HG03108 (cell line): ENCODE measurements at regions not wholly inside any gene's neighbourhood (a gene's known extent, or its start where the extent isn't known, plus 50 kb on each side); places are given as distances from the start of the nearest gene placed in this dataset.

Experiments
- ATAC-seq: cut with Tn5 transposase; IDR thresholded peaks from one replicate; pipeline ENCODE4 v1.9.1; 2021; ENCODE audit warnings: moderate library complexity; ENCODE audit not compliant: unreplicated experiment

DNA sequence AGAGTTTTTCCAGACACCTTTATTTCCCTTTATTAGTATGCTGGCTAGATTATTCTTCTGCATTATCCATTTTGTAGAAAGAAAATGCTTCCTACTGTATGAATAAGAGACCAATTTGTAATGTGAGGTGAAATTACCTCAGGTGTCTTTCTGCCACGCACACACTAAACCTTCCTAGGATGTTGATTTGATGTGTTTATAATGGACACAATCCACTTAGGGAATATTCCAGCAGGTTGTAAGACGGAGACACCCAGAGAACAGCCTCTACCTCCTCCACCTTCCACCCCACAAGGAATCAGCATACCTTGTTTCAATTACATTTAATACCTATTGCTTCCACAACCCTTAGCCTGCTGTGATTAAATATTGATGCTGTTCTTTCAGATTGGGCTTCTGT, 379.1 kb upstream of the KIRREL3 start:
- no peak for ATAC-seq

DNA sequence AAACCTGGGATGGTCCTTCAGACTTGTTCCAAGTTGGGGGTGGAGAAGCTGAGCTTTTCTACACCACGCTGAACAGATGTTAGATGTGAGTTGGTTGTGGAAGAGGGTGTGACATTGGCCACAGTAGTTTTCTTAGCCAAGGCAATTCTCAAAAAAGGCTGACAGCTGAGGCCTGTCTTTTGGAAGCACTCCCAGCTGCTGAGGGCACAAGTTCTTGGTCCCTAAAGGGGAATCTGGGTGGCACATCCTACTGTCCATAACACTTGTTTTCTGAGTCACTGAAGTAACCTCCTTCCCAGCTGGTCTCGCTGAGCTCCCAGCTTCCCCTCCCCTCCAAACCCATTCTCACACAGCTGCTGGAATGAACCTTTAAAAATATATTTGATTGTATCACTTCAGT, 375.7 kb upstream of the KIRREL3 start:
- no peak for ATAC-seq

DNA sequence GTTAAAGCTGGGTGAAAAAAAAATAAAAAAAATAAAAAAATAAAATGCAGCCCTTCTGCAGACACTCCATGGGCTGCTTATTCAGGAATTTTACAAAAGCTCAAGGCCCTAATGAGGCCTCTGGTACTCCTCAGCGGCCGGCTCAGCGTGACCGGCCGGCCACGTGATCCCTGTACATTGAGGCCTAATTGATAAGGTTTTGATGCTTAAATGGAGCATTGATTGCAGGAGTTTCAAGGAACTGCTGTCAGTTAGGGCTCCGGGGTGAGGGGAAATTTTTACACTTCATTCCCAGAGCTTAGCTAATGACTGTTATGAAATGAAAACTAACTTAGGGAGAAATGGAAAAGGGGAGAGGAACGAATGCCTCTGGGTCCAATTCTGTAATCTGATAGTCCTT, 368.8 kb upstream of the KIRREL3 start:
- ATAC-seq: no peak

DNA sequence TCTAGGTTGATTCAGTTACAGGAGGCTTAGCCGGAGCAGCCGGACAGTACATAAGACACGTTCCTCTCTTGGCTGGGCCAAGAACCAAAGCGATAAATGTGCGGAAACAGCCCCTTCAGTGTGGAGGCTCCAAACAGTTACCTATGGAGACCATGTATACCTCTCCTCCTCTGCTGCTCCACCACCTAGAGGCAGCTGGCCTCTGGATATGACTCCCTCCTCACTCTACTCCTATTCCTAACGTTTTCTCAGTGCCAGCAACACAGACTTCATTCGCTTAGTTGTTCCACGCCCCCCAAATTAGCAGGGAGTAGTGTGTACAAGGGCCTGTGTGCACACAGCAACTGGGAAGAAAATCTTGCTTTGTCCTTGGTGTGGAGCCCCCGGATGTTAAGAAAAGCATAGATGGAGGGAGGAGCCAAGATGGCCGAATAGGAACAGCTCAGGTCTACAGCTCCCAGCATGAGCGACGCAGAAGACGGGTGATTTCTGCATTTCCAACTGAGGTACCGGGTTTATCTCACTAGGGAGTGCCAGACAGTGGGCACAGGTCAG, 362.3 kb upstream of the KIRREL3 start:
- no peak for ATAC-seq

DNA sequence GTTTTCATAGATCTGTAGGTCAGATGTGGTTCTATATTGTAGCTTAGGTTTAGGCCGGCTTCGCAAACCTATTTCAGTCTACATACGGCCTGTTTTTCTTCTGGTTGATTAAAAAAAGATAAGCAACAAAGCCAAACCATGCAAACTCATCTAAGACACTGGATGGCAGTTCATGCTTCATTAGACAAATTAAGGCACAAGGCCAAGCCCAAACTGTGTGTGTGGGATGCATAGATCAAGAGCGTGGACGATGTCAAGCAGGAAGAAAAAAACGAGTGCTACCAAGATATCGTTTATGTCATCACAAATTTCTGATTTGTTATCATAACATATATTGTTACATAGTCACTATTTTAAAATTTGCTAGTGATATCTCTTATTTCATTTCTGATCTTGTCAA, 357.6 kb upstream of the KIRREL3 start:
- ATAC-seq: no peak

DNA sequence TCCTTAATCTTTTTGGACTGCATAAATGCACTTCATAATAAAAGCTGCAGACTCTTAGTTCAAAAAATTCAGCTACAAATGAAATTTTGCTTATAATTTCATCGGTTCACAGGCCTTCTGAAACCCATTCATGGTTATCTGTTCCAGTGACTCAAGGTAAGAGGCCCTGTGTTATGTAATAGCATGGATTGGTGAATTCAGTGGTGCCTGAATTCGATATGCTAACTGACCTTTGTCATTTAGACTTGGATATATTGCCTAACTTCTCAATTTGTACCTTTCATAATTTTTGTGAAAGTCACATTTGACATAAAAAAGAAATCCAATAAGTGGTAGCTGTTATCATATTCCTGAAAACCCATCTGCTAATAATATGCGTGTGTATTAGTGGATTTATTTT, 349.9 kb upstream of the KIRREL3 start:
- no peak for ATAC-seq

DNA sequence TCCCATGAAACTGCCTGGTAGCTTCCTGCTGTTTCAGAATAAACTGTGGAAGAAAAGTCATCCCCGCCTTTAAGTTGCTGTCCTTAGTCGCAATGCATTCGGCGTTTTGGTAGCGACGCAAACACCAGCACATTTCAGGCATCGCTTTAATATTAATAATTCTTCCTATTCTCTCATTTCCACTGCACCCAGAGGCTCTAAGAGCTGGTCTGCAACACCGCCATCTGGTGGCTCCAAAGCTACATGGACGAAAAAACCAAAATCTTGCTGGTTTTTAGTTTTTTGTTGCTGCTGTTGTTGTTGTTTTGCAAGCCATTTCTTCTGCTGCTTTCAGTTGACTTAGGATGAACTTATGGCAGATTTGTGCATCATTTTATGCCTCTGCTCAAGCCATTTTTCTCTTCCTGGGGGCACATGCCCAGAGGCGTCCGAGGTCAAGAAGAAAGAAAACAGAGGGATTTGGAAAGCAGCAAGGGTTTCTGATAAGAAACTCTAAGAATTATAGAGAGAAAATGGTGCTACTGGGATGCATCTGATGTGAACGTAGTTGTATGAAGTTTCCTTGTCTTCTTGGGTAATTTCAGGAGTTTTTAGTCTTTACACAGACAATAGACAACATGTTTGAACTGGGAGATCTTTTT, 345.4 kb upstream of the KIRREL3 start:
- no peak for ATAC-seq

DNA sequence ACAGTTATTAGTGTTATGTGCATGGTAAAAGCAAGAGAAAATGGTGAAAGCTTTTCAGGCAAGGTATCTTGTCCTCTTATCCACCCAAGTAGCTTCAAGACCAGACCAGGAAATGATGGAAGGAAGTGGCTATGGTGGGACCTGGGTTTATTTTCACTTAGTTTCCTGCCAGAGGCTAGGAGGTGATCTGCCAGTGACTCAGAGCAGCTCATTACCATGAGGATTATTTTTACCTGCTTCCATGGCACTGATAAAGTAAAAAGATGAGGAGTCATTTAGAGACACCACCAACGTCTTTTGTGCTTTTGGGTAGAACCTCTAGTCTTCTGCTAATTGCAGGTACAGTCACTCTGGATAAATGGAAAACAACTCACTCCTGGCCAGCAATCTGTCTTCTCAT, 339.9 kb upstream of the KIRREL3 start:
- no peak for ATAC-seq

DNA sequence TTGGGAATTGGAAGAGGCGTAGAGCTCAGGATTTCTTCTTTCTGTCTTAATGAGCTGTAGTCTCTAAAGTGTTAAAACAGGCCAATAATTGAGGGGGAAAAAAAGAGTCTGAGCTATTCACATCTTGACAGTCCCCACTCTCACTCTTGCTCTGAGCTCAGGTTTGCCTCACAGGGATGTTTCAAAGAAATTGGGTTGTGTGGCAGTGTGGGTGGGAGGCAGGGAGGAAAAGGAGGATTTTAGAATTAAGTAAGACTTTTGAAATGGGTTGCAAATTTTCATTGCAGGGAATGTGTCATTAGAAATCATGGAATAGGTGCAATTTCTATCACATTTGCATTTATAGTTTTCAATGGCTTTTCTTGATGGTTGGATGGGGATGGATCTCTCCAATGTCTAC, 338.8 kb upstream of the KIRREL3 start:
- no peak for ATAC-seq

DNA sequence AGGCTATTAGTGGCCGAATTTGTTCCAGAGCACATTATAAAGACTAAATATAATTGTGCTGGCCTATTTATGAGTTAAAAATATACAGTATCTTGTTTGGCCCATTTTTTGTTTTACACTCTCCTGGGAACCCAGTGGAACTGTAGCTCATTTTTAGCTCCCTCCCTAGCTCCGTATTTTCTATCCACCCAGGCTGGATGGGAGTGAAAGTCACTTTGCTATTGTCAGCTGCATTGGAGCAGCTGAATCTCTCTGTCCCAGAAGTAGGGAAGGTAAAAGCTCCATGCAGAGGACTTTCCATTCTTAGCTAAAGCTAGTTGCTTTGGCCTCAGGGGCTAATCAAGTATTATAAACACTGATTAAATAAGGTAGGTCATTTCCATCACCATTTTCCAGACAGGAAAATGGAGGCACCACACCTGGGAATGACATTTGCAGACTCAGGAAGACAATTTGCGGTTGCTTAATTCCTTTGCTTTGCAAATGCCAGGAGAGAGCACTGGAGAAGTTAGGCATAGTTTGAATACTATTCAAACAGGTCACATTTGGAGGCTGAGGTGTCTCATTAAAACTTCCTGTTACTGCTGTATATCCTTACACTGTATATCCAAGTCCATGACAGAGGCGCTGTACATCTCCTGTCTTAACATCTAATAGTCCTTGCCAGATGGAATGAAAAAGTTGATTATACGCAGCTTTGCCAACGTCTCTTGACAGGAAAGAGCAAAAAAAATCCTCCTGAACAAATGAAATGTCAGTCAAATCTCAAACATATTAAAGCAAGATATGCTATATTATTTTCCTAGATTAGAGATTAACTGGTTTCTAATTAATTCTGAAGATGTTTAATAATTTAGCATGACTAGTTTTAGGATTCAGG, 338.1 kb upstream of the KIRREL3 start:
- no peak for ATAC-seq

DNA sequence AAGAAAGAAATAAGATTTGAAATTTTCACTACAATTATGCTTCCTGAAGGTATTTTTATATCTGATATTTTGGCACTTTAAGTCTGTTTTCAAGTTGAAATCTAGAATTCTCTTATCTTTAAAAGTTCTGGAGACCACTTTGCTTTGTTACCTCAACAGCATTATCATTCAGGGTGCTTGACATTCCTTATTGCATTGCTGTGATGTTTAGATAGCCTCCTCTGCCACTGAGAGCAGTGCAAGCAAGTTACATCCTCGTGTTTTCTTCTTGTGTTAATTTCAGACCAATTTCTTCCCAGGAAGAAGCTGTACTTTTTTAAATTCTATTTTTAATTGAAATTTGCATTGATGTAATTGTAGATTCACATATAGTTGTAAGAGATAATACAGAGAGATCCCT, 333.9 kb upstream of the KIRREL3 start:
- no peak for ATAC-seq

DNA sequence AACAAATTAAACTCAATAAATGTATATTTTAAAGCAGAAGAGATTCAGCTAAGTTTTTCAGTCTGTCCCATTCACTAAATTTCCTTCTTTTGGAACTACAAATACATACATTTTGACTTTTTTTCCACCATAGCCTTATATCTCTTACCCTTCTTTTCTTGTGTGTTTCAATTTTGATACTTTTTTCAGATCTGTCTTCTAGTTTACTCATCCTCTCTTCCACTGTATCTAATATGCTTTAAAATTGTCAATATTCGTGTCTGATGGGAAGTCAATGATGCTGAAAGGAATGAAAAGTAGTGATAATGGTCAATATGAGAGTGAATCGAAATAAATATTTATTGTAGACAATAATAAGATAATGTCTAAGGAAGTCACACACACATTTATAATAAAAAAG, 332.3 kb upstream of the KIRREL3 start:
- ATAC-seq: no peak

DNA sequence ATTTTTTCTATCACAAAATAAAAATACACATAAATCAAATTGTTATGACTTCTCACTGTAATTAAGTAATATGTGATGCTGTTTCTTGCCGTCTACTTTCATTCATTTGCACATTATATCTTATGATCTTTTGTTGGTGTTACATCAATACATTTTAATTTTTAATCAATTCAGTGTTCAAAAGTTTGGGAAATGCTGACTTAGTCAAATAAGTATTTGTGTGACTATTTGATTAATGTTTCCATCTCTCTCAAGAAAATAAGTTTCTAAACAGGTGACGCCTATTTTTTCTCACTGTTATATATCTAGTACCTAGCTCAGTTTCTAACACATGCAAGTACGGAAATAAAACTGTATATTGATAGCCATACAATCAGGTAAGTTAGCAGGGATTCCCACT, 329.5 kb upstream of the KIRREL3 start:
- ATAC-seq: no peak

DNA sequence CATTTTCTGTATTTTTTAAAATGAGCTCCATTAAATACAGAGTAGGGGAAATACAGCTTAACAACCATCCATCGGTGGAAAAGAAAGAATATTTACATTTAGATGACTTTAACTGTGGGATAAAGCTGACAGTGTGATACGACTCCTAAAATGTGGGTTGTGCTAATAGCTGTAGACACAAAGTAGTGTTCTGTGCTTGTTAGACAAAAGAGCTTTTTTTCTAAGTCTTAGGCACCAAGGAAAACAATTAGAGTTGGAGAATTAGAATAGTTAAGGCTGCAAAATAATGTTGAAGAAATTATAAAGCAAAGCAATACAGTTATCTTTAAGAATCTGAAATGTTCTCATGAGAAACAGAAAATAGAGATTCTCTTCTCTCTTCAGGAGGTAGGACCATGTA, 307.7 kb upstream of the KIRREL3 start:
- ATAC-seq: no peak

DNA sequence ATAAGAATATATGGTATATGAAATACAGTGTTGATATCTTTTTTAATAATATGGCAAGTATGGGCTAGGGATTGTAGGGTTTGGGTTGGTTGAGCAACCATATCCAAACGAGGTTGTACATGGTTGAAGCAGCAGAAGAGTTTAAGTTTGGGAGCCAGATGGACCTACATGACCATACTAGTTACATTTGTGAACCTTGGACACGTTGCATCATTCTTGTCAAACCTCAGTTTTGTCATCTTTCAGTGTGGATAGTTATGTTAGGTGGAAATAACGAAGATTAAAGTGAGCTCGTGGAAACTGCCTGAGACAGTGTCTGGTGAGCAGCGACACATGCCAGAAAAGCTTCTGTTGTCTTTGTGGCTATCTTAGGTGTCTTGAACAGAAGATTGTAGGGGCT, 307.1 kb upstream of the KIRREL3 start:
- ATAC-seq: no peak

DNA sequence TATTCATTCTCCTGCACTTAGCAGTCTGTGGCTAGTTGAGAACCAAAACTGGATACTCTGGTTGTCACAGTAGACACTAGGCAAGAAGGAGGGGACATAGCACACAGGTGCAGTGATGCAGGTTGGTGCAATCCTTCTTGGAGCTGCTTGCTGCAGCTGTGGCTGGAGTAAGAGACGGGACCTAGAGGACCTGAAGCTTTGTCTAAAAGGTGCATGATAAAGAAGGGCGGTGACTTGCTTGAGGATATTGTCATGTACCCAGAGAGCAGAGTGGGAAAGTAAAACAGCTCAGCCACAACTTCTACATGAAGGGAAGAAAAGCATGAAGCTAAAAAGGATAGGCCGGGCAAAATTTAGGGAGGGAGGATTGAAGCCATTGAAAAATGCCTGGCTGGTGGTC, 304.1 kb upstream of the KIRREL3 start:
- ATAC-seq: no peak

DNA sequence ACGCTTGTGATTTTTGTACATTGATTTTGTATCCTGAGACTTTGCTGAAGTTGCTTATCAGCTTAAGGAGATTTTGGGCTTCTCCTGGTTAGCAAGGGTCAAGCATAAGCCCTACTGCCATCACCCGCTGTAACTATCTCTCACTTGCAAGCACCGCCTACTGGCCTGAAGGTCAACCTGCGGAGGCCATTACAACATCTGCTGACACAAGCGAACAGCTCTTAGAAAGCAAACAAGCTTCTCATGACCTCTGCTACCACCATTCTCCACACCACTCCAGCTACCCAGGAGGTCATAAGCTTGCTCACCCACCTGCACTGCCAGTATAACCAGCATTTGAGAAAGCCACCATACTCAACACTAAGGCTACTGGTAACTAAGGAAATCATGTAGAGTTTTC, 288.4 kb upstream of the KIRREL3 start:
- no peak for ATAC-seq

DNA sequence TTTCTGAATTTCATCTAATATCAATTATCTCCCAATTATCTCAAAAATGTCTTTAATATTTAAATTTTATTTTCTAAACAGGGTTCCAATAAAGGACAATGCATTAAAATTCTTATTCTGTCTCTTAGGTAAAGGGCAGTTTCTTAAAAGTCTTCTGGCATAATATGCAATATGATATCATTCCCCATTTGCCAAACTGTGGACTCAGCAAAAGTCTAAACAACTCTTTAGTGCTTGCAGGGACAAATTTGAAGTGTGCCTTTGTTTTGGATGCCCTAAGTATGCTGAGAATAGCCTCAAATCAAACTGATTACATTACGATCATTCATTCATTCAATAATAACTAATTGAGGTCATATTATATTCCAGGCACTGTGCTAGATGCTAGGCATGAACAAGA, 281.0 kb upstream of the KIRREL3 start:
- no peak for ATAC-seq

DNA sequence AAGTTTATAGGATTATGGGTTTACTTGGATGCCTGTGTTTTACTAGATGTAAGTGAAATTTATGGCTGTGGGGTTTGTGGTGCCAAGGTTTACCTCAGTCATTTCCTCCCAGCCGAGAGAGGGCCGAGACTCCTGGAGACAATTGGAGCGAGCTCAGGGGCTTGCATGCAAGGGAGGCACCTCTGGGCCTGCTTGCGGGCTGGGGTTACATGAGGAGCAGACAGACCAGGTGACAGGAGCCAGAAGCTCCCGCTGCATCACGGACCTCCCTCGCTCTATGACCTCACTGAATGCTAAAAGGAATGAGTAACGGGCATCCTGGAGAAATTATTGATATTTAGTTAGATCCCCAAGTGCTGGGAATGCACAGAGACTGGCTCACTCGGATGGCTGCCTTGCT, 275.2 kb upstream of the KIRREL3 start:
- ATAC-seq: no peak

DNA sequence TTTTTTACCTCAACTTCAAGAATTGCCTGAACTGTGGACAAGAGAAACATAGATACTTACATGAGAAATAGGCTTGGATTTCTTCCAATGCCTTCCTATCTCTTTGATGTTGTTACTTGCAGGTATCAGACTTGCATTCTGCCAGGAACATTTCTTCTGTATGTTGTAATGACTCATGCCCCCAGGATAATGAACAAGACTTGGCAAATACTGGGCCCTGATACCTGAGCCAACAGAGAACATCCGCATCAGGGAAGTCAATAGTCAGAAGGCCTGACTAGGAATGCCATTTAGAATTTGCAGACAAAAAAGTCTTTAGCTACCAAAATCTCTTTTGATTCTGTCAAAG, 273.7 kb upstream of the KIRREL3 start:
- no peak for ATAC-seq

DNA sequence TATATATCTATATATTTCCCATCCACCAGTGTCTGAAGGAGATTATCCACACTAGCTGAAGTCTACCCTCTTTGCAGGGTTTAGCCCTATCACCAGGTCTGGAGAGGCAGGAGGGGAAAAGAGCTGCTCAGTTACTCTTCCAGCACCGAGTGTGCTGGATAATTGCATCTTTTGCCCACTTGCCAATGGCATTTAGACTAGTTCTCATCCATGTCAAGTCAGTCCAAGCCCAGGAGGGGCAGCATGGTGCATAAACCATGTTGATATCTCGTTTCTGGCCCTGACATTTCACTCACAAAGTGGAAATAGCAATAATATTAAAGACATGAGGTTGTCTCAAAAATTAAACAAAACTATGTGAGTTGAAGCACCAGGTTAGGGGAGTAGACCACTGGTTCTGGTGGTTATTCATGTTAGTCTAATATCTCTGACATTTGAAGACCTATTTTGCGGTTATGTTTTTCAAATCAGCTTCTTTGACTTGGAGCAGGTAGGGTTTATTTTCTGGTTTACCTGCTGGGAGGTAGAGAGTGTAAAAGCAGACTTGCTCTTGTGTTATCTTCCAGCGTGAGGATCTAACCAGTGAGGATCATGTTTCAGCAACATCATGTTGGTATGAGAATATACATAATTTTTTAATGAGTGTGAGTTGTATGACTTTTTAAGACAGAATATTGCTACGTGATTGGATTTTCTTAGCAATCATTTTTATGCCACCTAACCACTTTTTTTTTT, 273.2 kb upstream of the KIRREL3 start:
- ATAC-seq: no peak

DNA sequence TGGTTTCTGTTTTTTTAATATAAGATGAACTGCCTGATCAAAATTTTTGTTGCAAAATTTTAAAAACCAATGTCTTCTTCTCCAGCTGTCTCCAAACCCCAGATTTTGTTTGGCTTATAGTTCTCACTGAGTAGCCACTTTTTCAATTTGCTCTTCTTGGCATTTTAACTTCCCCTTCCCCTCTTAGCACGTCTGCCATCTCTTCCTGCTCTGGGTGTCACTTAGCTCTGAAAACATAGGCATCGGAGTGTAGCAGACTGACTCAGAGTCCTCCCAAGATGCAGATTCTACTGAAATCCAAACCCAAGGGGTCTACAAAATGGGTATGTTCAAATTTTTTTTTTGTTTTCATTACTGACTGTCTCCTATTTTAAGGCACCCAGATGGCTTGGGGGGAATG, 270.3 kb upstream of the KIRREL3 start:
- ATAC-seq: no peak
